ENCODE measurements at regions not wholly inside any gene's neighbourhood (a gene's known extent, or its start where the extent isn't known, plus 50 kb on each side); places are given as distances from the start of the nearest gene placed in this dataset.

DNA sequence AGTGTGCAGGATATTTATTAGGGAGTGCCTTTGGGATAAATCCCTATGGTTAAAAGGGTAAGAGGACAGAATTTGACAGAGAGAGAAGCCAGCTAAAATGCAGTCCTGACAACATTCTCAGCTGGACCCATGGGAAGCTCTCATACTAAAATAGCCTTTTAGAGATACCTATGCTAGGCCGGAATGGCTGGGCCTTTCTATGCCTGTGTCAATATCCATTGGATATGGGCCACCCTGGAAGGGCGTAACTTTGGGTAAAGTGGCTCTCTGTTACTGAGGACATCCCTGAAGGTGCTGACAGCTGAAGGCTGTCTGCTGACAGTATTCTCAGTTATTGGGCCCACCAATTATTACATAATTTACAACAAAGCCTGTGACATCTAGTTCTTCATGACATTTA lies 613.0 kb upstream of the B3GALT2 start:
- Histone ChIP-seq H3F3A (ENCODE audit: insufficient read depth, low read length) (no peaks in the 10 kb centered on the region), H3K79me2 (ENCODE audit: insufficient read depth, low read length) (no peaks in the 10 kb centered on the region), H3K9me3 (ENCODE audit: low read length) (no peaks in the 10 kb centered on the region), H2AFZ (ENCODE audit: low read length) (no peak overlapping the region), H3K27ac (ENCODE audit: low read depth, low read length, poor library complexity, severe bottlenecking) (no peak overlapping the region), H3K4me3 (ENCODE audit: low read depth, low read length, poor library complexity, severe bottlenecking) (no peak overlapping the region), H4K20me1 (ENCODE audit: insufficient read depth, low read length) (no peaks in the 10 kb centered on the region), H3K9ac (ENCODE audit: low read length) (no peak overlapping the region), H3K4me1 (ENCODE audit: insufficient read depth, low read length, severe bottlenecking) (peaks cover 2% of the 10 kb centered on the region), H3K36me3 (ENCODE audit: insufficient read depth, low read length) (no peaks in the 10 kb centered on the region), H3K9me2 (ENCODE audit: low read depth, low read length) (no peaks in the 10 kb centered on the region), H3K27me3 (ENCODE audit: insufficient read depth, low read length) (no peaks in the 10 kb centered on the region), H3K4me2 (ENCODE audit: low read length) (no peak overlapping the region)
- TF ChIP-seq EZH2 (IDR thresholded peaks at IDR 0.05; ENCODE audit: borderline replicate concordance, low read length), result no peak
- TF ChIP-seq, protein P1, sequence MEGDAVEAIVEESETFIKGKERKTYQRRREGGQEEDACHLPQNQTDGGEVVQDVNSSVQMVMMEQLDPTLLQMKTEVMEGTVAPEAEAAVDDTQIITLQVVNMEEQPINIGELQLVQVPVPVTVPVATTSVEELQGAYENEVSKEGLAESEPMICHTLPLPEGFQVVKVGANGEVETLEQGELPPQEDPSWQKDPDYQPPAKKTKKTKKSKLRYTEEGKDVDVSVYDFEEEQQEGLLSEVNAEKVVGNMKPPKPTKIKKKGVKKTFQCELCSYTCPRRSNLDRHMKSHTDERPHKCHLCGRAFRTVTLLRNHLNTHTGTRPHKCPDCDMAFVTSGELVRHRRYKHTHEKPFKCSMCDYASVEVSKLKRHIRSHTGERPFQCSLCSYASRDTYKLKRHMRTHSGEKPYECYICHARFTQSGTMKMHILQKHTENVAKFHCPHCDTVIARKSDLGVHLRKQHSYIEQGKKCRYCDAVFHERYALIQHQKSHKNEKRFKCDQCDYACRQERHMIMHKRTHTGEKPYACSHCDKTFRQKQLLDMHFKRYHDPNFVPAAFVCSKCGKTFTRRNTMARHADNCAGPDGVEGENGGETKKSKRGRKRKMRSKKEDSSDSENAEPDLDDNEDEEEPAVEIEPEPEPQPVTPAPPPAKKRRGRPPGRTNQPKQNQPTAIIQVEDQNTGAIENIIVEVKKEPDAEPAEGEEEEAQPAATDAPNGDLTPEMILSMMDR (IDR thresholded peaks at IDR 0.05; ENCODE audit: low read length), result no peak

GRCh38 chr1:193794239-193794638 lies 607.8 kb upstream of the B3GALT2 start:
- H3K9me3 ChIP-seq (ENCODE audit: low read length), result no peaks in the 10 kb centered on the region
- H4K20me1 ChIP-seq (ENCODE audit: insufficient read depth, low read length), result no peaks in the 10 kb centered on the region
- H3K9ac ChIP-seq (ENCODE audit: low read length), result no peak overlapping the region
- TF ChIP-seq EZH2 (IDR thresholded peaks at IDR 0.05; ENCODE audit: borderline replicate concordance, low read length), result no peak
- TF ChIP-seq, protein P1 (IDR thresholded peaks at IDR 0.05; ENCODE audit: low read length), result no peak
- no peaks in the 10 kb centered on the region for H3K9me2 ChIP-seq (ENCODE audit: low read depth, low read length)
- H3K79me2 ChIP-seq (ENCODE audit: insufficient read depth, low read length), result no peaks in the 10 kb centered on the region
- H3K4me2 ChIP-seq (ENCODE audit: low read length), result peak overlapping the region; percentile 8
- peak overlapping the region; percentile 5 for H3K4me3 ChIP-seq (ENCODE audit: low read depth, low read length, poor library complexity, severe bottlenecking)
- no peaks in the 10 kb centered on the region for H3K27me3 ChIP-seq (ENCODE audit: insufficient read depth, low read length)
- H2AFZ ChIP-seq (ENCODE audit: low read length), result peak overlapping the region; percentile 35; the same call in 1 of the 2 replicates
- no peaks in the 10 kb centered on the region for H3K36me3 ChIP-seq (ENCODE audit: insufficient read depth, low read length)
- peaks cover 8% of the 10 kb centered on the region for H3K4me1 ChIP-seq (ENCODE audit: insufficient read depth, low read length, severe bottlenecking)
- no peaks in the 10 kb centered on the region for H3F3A ChIP-seq (ENCODE audit: insufficient read depth, low read length)
- H3K27ac ChIP-seq (ENCODE audit: low read depth, low read length, poor library complexity, severe bottlenecking), result no peak overlapping the region

- no peaks in the 10 kb centered on the region for H3K9me3 ChIP-seq (ENCODE audit: low read length)
- H3K27ac ChIP-seq (ENCODE audit: low read depth, low read length, poor library complexity, severe bottlenecking), result no peak overlapping the region
- no peaks in the 10 kb centered on the region for H3K9me2 ChIP-seq (ENCODE audit: low read depth, low read length)
- H2AFZ ChIP-seq (ENCODE audit: low read length), result no peak overlapping the region
- H3K4me2 ChIP-seq (ENCODE audit: low read length), result no peak overlapping the region
- no peaks in the 10 kb centered on the region for H3K79me2 ChIP-seq (ENCODE audit: insufficient read depth, low read length)
- H3K9ac ChIP-seq (ENCODE audit: low read length), result no peak overlapping the region
- H3K36me3 ChIP-seq (ENCODE audit: insufficient read depth, low read length), result no peaks in the 10 kb centered on the region
- no peak overlapping the region for H3K4me3 ChIP-seq (ENCODE audit: low read depth, low read length, poor library complexity, severe bottlenecking)
- peaks cover 8% of the 10 kb centered on the region for H3K4me1 ChIP-seq (ENCODE audit: insufficient read depth, low read length, severe bottlenecking)
- H4K20me1 ChIP-seq (ENCODE audit: insufficient read depth, low read length), result no peaks in the 10 kb centered on the region
- H3F3A ChIP-seq (ENCODE audit: insufficient read depth, low read length), result no peaks in the 10 kb centered on the region
- no peaks in the 10 kb centered on the region for H3K27me3 ChIP-seq (ENCODE audit: insufficient read depth, low read length)
- TF ChIP-seq, protein P1 (IDR thresholded peaks at IDR 0.05; ENCODE audit: low read length), result no peak
- TF ChIP-seq EZH2 (IDR thresholded peaks at IDR 0.05; ENCODE audit: borderline replicate concordance, low read length), result no peak
Measured at GRCh38 chr1:193791746-193792145, 605.3 kb upstream of the B3GALT2 start.
